H1 (cell line): ENCODE measurements at regions not wholly inside any gene's neighbourhood (a gene's known extent, or its start where the extent isn't known, plus 50 kb on each side); places are given as distances from the start of the nearest gene placed in this dataset.

Experiments used
- CTCF ChIA-PET: fragments of 300-600 bp; sonication (Branson Sonifier 250); formaldehyde crosslinking; loops from one replicate; lab custom pipeline; 2021; ENCODE audit not compliant: partially characterized antibody; lab: Charles Lee
- POLR2A ChIA-PET: fragments of 300-600 bp; sonication (Branson Sonifier 250); formaldehyde crosslinking; loops from one replicate; lab custom pipeline; 2021; ENCODE audit warnings: inconsistent platforms; ENCODE audit not compliant: partially characterized antibody; lab: Charles Lee
- DNase-seq, 2 experiments: peaks; one replicate each; pipeline versions ENCODE4 v3.0.0 to v3.0.0-alpha.2; 2010 to 2022; ENCODE audit warnings: low spot score in 2 of 2, low read depth in 1 of 2, mixed read lengths in 1 of 2
- FAIRE-seq: peaks from 2 replicates; lab custom pipeline; 2011; peaks lifted over from hg19 to GRCh38; lab: Jason Lieb, UNC
- H2AFZ ChIP-seq: 2 replicates; pipeline ENCODE4 v1.8.1; 2012; ENCODE audit warnings: low read length, inconsistent platforms
- H2AK5ac ChIP-seq: 2 replicates; pipeline ENCODE4 v1.6.1; 2013; ENCODE audit warnings: low read depth, low read length
- H2BK120ac ChIP-seq: replicated peaks from 2 replicates; pipeline ENCODE3; 2013; ENCODE audit warnings: low read depth, low read length, inconsistent platforms
- H2BK12ac ChIP-seq: 2 replicates; pipeline ENCODE4 v1.6.1; 2013; ENCODE audit warnings: low read depth, low read length
- H2BK15ac ChIP-seq: 2 replicates; pipeline ENCODE4 v1.6.1; 2013; ENCODE audit warnings: low read length
- H2BK20ac ChIP-seq: 2 replicates; pipeline ENCODE4 v1.6.1; 2013; ENCODE audit warnings: low read length
- H2BK5ac ChIP-seq: 2 replicates; pipeline ENCODE4 v1.6.1; 2013; ENCODE audit warnings: low read depth, low read length
- H3K14ac ChIP-seq: 2 replicates; pipeline ENCODE4 v1.6.1; 2013; ENCODE audit warnings: inconsistent platforms; ENCODE audit not compliant: insufficient read length
- H3K18ac ChIP-seq: 2 replicates; pipeline ENCODE4 v1.6.1; 2013; ENCODE audit warnings: low read length; ENCODE audit errors: extremely low read depth
- H3K23ac ChIP-seq: 2 replicates; pipeline ENCODE4 v1.6.1; 2013; ENCODE audit warnings: inconsistent platforms; ENCODE audit not compliant: insufficient read length
- H3K23me2 ChIP-seq: 2 replicates; pipeline ENCODE4 v1.6.1; 2013; ENCODE audit warnings: low read depth, low read length
- H3K27ac ChIP-seq: 2 replicates; pipeline ENCODE4 v1.6.1; 2011; ENCODE audit warnings: low read depth, low read length, inconsistent platforms
- H3K27me3 ChIP-seq, 4 experiments: replicated peaks in 1 of 4; 1 replicate in 1 of 4; 2 replicates in 3 of 4; pipeline versions ENCODE4 v1.6.1 to v1.8.1; 2011 to 2013; ENCODE audit warnings: low read length in 3 of 4, mild to moderate bottlenecking in 3 of 4, inconsistent platforms in 2 of 4, mixed read lengths in 2 of 4, moderate library complexity in 1 of 4; ENCODE audit not compliant: control insufficient read depth in 3 of 4, insufficient read depth in 3 of 4; ENCODE audit errors: extremely low read depth in 1 of 4
- H3K36me3 ChIP-seq, 4 experiments: 2 replicates each; pipeline versions ENCODE4 v1.6.1 to v1.8.1; 2011 to 2013; ENCODE audit warnings: mild to moderate bottlenecking in 4 of 4, low read length in 3 of 4, moderate library complexity in 2 of 4, control low read depth in 1 of 4, inconsistent platforms in 1 of 4; ENCODE audit not compliant: insufficient read depth in 4 of 4, control insufficient read depth in 2 of 4
- H3K4ac ChIP-seq: replicated peaks from 2 replicates; pipeline ENCODE3; 2013; ENCODE audit warnings: low read length, low read depth, mixed read lengths, inconsistent platforms; ENCODE audit not compliant: insufficient read length
- H3K4me1 ChIP-seq, 4 experiments: replicated peaks in 1 of 4; 1 replicate in 1 of 4; 2 replicates in 3 of 4; pipeline versions ENCODE4 v1.6.1 to v1.8.1; 2011 to 2013; ENCODE audit warnings: low read length in 3 of 4, inconsistent platforms in 2 of 4, mixed read lengths in 1 of 4; ENCODE audit not compliant: insufficient read depth in 4 of 4, control insufficient read depth in 3 of 4
- H3K4me2 ChIP-seq, 2 experiments: 2 replicates each; pipeline versions ENCODE4 v1.6.1 to v1.8.1; 2011 to 2013; ENCODE audit warnings: low read depth in 2 of 2, low read length in 2 of 2, control low read depth in 1 of 2, inconsistent platforms in 1 of 2, mild to moderate bottlenecking in 1 of 2; ENCODE audit not compliant: insufficient read depth in 1 of 2
- H3K4me3 ChIP-seq, 4 experiments: fragments of 200-600, 300-600 bp in 1 of 4; sonication (generic), shearing (Covaris generic), sonication (Bioruptor Twin) in 1 of 4; 2 replicates each; pipeline versions ENCODE4 v1.5.1 to v1.8.1; 2011 to 2016; ENCODE audit warnings: low read length in 4 of 4, low read depth in 3 of 4, control low read depth in 2 of 4, inconsistent platforms in 2 of 4, mild to moderate bottlenecking in 2 of 4, mixed read lengths in 1 of 4, moderate library complexity in 1 of 4; ENCODE audit not compliant: insufficient read depth in 2 of 4; ENCODE audit errors: extremely low read depth in 1 of 4
- H3K56ac ChIP-seq: replicated peaks from 2 replicates; pipeline ENCODE3; 2013; ENCODE audit warnings: low read depth, mild to moderate bottlenecking, mixed read lengths, low read length, inconsistent platforms; ENCODE audit not compliant: insufficient read length
- H3K79me1 ChIP-seq: 2 replicates; pipeline ENCODE4 v1.6.1; 2013; ENCODE audit warnings: low read depth, low read length, control low read depth
- H3K79me2 ChIP-seq, 2 experiments: 2 replicates each; pipeline versions ENCODE4 v1.6.1 to v1.8.1; 2012 to 2013; ENCODE audit warnings: low read length in 2 of 2, mild to moderate bottlenecking in 2 of 2, inconsistent platforms in 1 of 2; ENCODE audit not compliant: insufficient read depth in 2 of 2, control insufficient read depth in 1 of 2
- H3K9ac ChIP-seq, 4 experiments: replicated peaks in 1 of 4; 1 replicate in 1 of 4; 2 replicates in 3 of 4; pipeline versions ENCODE4 v1.6.1 to v1.8.1; 2011 to 2013; ENCODE audit warnings: low read depth in 3 of 4, low read length in 3 of 4, control low read depth in 2 of 4, mild to moderate bottlenecking in 2 of 4, moderate library complexity in 2 of 4, inconsistent platforms in 1 of 4; ENCODE audit errors: extremely low read depth in 1 of 4
- H3K9me3 ChIP-seq, 2 experiments: 2 replicates each; pipeline versions ENCODE4 v1.6.1 to v1.8.1; 2012 to 2013; ENCODE audit warnings: mild to moderate bottlenecking in 2 of 2, moderate library complexity in 2 of 2, control low read depth in 1 of 2, inconsistent platforms in 1 of 2, low read depth in 1 of 2, low read length in 1 of 2, mixed read lengths in 1 of 2; ENCODE audit not compliant: insufficient read depth in 2 of 2
- H4K20me1 ChIP-seq, 2 experiments: replicated peaks in 1 of 2; 2 replicates each; pipeline versions ENCODE3 to v1.8.1; 2011 to 2013; ENCODE audit warnings: inconsistent platforms in 2 of 2, low read length in 2 of 2, mild to moderate bottlenecking in 1 of 2; ENCODE audit not compliant: insufficient read depth in 2 of 2, control insufficient read depth in 1 of 2
- H4K5ac ChIP-seq: 2 replicates; pipeline ENCODE4 v1.6.1; 2013; ENCODE audit warnings: low read length, low read depth, mixed read lengths, inconsistent platforms; ENCODE audit not compliant: insufficient read length
- H4K8ac ChIP-seq: 2 replicates; pipeline ENCODE4 v1.8.0; 2013; ENCODE audit warnings: mild to moderate bottlenecking, moderate library complexity, low read length, inconsistent platforms; ENCODE audit not compliant: insufficient read depth; ENCODE audit errors: extremely low read depth
- H4K91ac ChIP-seq: replicated peaks from 2 replicates; pipeline ENCODE3; 2013; ENCODE audit warnings: low read length, mixed read lengths, inconsistent platforms; ENCODE audit not compliant: insufficient read length
- ASH2L ChIP-seq: fragments of 200-600, 300-600 bp; sonication (generic); IDR thresholded peaks from one replicate; pipeline ENCODE4 v1.7.1; 2017; ENCODE audit warnings: low read length
- CHD2 ChIP-seq: IDR thresholded peaks from 2 replicates; pipeline ENCODE4 v1.6.1; 2012; ENCODE audit warnings: low read length, improper control_type of control experiment
- GTF2F1 ChIP-seq: IDR thresholded peaks from 2 replicates; pipeline ENCODE4 v1.6.1; 2012; ENCODE audit warnings: low read depth, low read length, improper control_type of control experiment, borderline replicate concordance
- KDM1A ChIP-seq: fragments of 200-600, 300-600 bp; sonication (generic); IDR thresholded peaks from 2 replicates; pipeline ENCODE4 v1.7.1; 2016; ENCODE audit warnings: mild to moderate bottlenecking, low read length, borderline replicate concordance
- RAD21 ChIP-seq, 2 experiments: IDR thresholded peaks in 1 of 2; conservative IDR thresholded peaks in 1 of 2; 2 replicates each; pipeline ENCODE4 v1.6.1; 2011; ENCODE audit warnings: low read depth in 2 of 2, low read length in 2 of 2, improper control_type of control experiment in 1 of 2, inconsistent platforms in 1 of 2, mild to moderate bottlenecking in 1 of 2, moderate library complexity in 1 of 2
- RBBP5 ChIP-seq: IDR thresholded peaks from 2 replicates; pipeline ENCODE4 v1.7.1; 2012; ENCODE audit warnings: low read depth, mild to moderate bottlenecking, inconsistent platforms, low read length, moderate library complexity, borderline replicate concordance
- RFX5 ChIP-seq: IDR thresholded peaks from 2 replicates; pipeline ENCODE4 v1.6.1; 2011; ENCODE audit warnings: low read depth, low read length, improper control_type of control experiment, borderline replicate concordance
- WGBS, 2 experiments: shearing (Covaris generic) in 1 of 2; methylation state at CpG; one replicate each; pipeline versions ENCODE4 v1.1.6 to v1.1.7; 2013 to 2015; ENCODE audit warnings: low lambda C conversion rate in 2 of 2, mixed read lengths in 2 of 2, inconsistent platforms in 1 of 2, low coverage in 1 of 2, missing lambda C conversion rate in 1 of 2; ENCODE audit not compliant: insufficient replicate concordance in 2 of 2, insufficient coverage in 1 of 2, insufficient read length in 1 of 2; ENCODE audit errors: extremely low coverage in 1 of 2, missing lambda C conversion rate in 1 of 2; 5-methylcytosine and 5-hydroxymethylcytosine counted together
- TF ChIP-seq, protein P1 (sequence below): IDR thresholded peaks from 2 replicates; pipeline ENCODE4 v1.6.1; 2011; ENCODE audit warnings: low read depth, mild to moderate bottlenecking, low read length; ENCODE audit not compliant: insufficient read depth

DNA sequence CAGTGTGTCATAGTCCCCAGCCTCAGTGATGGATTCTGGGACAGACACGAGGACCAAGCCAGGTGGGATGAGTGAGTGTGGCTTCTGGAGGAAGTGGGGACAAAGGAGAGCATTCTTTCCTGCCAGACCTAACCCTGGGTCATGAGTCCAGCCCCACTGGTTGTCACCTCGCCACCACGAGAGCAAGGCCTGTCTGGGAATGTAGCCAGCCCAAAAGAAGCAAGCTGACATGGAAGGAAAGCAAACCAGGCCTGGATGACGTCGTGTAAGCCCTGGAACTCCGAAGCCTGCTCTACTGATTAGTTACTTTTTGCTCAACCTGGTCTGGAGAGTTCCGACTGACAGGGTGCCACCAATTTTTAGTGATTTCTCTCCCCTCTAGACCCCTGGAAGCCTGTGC lies 105.9 kb downstream of the SINHCAF start:
- Histone ChIP-seq H3K56ac (no peak overlapping the region), H3K23me2 (no peaks in the 10 kb centered on the region), H2BK15ac (no peak overlapping the region), H3K4me1 (peaks cover 8 to 22% (median 14%) of the 10 kb centered on the region in 4 experiments), H2BK5ac (no peak overlapping the region), H2BK120ac (no peak overlapping the region), H2BK20ac (no peak overlapping the region), H2BK12ac (no peak overlapping the region), H3K9ac (no peak overlapping the region), H3K4ac (no peak overlapping the region)
- 80% methylated on average over 7 of the region's 7 CpGs; no CpG with 5 or more reads in 1 of the 2 experiments for WGBS, 2 experiments
- CTCF ChIA-PET: interaction anchor here (4.8 to 20.4 kb wide), 2 partner anchors 11 to 20 kb away, joined by 25 to 231 read pairs; no protein-coding TSS in a partner anchor
- POLR2A ChIA-PET: no interaction called here
- no peak for TF ChIP-seq CHD2
- no peak for TF ChIP-seq ASH2L
- TF ChIP-seq RAD21 (IDR thresholded peaks at IDR 0.05 in 1 of 2, conservative IDR thresholded peaks at IDR 0.05 in 1 of 2; ENCODE audit: low read depth in 2 of 2, low read length in 2 of 2): no peak
- no peak for TF ChIP-seq KDM1A
- no peak for TF ChIP-seq RBBP5
- TF ChIP-seq, protein P1, sequence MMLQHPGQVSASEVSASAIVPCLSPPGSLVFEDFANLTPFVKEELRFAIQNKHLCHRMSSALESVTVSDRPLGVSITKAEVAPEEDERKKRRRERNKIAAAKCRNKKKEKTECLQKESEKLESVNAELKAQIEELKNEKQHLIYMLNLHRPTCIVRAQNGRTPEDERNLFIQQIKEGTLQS: no peak
- TF ChIP-seq GTF2F1: no peak
- TF ChIP-seq RFX5: no peak
- TF ChIP-seq, all 59 proteins: peak for 0
- H3K79me1 ChIP-seq: no peaks in the 10 kb centered on the region
- no peak overlapping the region for H4K5ac ChIP-seq
- no peak overlapping the region for H3K23ac ChIP-seq
- peak overlapping the region; percentile 22; the same call in 1 of the 2 replicates for H4K8ac ChIP-seq
- H3K9me3 ChIP-seq: no peaks in the 10 kb centered on the region
- H2AK5ac ChIP-seq: no peak overlapping the region
- no peaks in the 10 kb centered on the region for H3K79me2 ChIP-seq
- no peak overlapping the region for H4K91ac ChIP-seq
- no peak overlapping the region for H3K14ac ChIP-seq
- no peaks in the 10 kb centered on the region for H3K36me3 ChIP-seq
- H2AFZ ChIP-seq: no peak overlapping the region
- H3K27me3 ChIP-seq: peaks cover 0 to 4% (median 1%) of the 10 kb centered on the region in 4 experiments; a peak in 1 of 7 replicates
- H4K20me1 ChIP-seq: no peaks in the 10 kb centered on the region
- H3K27ac ChIP-seq: no peak overlapping the region
- no peak overlapping the region for H3K18ac ChIP-seq
- DNase-seq: no peak
- H3K4me2 ChIP-seq: no peak overlapping the region
- H3K4me3 ChIP-seq: no peak overlapping the region
- FAIRE-seq: no peak
